ENCODE measurements at regions not wholly inside any gene's neighbourhood (a gene's known extent, or its start where the extent isn't known, plus 50 kb on each side); places are given as distances from the start of the nearest gene placed in this dataset.

DNA sequence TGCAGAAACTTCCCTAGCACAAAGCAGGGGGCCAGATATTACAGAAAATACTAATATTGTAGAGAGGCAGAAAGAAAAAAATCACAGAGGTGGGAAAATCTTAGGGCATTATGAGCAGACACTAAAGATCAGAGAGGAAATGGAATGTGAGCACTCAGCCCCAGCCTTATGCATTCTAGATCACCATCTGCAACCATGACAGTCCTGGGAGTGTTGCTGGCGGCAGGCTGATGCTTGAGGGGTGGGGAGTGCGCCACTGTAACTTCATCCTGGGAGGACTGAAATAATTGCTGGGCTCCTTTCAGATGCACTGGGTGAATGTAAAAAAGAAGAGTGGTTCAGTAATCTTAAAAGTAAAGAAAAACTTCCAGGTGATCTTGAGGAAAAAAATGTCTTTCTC is 427.6 kb upstream of the SEMA6D start:
- DNase-seq = no peak

DNA sequence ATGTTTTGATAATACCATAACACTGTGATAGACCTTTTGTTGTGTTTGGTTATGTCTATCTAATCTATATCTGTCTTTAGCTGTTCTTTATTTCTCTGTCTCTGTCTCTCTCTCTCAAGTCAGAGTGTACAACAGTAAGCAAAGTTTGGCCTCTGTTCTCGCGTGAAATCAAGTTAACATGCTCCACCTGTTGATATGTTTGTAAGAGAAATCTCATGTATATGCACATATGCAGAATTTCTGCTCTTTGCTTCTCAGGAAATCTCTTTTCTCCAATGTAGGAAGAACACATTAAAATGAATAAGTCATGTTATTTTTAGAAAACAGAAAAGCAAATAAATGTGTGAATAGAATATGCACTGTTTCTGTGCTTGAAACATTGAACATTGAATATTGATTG is 425.5 kb upstream of the SEMA6D start:
- DNase-seq = no peak

DNA sequence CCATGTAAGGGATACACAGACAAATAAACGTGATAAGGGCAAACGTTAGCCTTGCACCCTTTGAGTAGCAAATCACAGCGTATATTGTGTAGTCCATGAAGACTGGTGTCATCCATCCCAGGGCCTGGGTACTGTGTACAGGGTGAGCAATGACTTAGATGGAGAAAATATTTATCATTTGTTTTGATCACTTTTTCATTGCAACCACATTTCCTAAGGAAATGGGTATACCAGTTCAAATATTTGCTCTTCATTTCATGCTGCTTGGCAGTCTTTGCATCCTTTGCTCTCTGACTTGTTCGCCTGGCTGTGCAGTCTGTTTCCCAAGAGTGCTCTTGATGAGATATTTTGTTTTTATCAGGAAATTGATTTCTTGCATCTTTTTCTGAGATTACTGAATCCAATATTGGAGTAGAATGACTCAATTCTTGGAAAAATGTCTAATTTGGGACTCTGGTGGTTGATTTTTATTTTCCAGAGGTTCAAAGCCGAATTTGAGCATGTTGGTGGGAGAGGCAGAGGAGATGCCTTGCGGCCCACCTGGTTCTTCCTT is 424.6 kb upstream of the SEMA6D start:
- DNase-seq = no peak

DNA sequence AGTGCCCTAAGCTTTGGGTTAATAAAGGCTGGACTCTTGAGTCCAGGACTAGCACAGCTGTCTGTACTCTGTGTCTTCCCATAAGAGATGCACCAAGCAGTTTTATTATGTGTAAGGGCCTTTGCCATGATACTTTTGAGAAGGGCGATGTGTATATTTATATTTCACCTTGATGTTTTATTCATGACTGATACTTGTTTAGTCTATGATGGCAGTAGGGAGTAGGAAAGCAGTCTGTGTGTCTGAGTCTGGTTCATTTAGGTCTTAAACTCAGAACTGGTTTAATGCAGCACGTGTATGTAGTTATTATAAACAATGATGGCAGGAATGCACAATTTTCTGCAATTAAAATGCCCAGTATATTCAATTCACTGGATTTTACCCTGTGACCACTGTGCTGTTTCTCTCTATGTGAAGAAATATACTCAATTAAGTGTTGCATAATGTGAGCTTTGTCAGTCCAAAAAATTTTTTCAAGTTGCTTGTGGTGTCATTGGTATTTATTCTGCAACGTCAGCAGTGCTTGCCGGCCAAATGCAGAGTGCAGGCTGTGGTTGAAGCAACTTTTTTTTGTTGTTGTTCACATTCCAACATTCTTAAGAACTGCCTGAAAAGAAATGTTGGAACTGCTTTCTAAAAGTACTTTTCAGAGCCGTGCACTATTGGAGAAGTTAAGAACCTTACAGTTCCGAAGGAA is 423.7 kb upstream of the SEMA6D start:
- DNase-seq = no peak

DNA sequence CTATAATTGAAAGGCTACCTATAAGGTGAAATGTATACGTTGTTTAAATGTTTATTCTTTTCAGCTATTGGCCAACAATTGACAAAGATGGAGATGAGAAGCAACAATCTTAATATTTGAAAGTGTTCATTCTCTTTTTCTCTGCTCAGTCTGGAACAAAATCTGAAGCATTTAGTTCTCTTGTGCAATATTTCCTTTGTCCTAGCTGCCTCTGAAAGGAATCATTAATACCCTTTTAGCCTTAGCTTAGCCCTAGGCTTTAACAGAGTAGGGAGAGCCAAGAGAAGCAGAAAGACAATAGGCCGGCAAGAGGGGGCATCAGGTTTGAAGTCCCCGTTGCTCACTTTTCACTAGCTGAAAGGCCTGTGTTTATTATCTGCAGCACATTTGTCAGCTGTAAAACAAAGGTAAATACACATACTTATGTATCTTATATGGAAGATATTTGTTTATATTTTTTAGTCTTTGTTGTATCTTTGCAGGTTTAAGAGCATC is 422.5 kb upstream of the SEMA6D start:
- DNase-seq = no peak

DNA sequence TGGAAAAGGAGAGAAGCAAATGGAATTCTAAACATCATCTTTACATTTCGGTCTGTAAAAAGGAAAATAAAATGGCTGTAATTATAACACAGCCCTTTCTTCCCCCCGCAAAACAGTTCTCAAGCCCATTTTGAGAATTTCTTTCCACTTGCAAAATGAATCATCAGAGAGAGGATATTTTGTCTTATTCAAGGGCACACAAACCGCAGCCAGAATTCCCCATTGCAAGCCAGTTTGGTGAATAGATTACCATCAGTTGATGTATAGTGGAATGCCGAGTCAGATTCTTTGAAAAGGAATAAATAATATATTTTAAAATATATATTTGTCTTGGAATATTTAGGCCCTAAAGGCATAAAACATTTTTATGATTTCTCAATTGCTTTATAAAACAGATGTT is 420.4 kb upstream of the SEMA6D start:
- no peak for DNase-seq

DNA sequence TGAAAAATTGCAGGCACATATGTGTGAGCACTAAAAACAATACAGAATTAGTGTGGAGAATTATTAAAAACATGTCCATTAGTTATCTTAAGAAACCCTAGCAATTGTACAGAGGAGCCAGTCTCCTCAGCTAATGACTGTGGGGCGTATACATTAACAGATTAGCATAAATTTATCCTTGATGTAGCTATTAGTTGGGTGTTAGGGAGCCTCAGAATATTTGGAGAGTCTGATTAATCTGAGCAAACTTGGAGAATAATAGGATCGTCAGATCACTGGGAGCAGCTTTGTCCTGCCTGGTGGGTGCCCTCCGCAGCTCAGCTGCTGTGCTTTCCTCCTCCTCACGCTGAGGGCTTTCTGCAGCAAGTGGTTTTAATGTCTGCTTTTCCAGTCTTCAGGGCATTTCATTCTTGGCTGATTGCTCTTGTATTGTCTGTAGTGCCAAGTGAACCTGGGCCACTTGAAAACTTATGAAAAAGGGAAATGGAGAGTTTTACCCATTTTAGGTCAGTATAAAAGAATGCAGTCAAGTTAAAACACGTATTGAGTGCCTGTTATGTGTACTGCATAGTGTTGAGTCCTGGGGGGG is 417.4 kb upstream of the SEMA6D start:
- DNase-seq = no peak

DNA sequence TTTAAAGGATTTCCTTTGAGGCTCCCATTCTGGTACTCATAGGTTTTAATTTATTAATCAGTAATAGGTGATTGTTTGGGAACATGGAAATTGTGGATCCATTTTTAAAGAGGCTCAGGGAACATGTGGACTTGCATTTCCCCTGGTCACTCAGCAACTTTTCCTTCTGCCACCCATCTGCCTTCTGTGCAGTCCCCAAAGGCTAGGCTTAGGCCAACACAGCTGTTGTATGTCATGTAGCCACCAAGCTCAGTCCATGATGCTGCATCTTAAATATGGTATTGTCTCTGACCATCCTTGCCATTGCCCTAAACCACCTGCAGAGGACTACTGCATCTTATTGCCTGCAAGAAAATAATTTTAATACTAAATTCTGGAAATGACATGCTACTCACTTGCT is 416.7 kb upstream of the SEMA6D start:
- no peak for DNase-seq

DNA sequence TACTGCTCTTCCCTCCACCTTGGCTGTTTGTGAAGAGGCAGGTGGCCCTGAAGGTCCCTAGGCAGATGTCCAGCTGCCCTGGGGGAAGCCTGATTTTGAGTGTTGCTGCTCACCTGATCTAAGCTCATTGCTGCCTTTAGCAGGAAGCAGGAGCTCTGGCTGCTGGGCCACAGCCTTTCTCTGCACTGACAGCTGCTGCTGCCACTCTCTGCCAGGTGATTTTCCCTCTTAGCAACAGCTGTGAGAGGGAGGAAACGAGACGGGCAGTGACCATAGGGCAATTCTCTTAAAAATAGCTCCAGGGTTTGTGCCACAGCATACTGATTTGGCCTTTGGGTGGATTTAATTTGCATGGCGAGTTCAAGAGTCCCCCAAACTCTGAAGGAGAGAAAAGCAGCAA is 415.8 kb upstream of the SEMA6D start:
- DNase-seq = no peak

DNA sequence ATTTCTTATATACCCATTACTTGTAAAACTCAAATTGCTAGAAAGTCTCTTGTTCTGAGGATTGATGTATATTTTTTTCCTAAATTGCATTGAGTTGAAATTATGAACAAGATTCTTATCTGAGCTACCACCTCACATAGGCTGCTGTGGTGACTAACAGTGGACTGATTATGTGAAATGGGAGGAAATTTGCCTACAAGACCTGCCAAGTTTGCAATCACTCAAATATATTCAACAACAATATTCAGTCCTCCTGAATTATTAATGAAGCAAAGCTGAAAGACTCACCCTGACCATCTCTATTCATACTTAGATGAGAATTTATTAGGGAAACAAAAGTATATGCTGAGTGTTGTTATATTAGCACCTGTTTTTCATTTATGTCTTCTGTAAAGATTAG is 412.6 kb upstream of the SEMA6D start:
- DNase-seq = no peak

DNA sequence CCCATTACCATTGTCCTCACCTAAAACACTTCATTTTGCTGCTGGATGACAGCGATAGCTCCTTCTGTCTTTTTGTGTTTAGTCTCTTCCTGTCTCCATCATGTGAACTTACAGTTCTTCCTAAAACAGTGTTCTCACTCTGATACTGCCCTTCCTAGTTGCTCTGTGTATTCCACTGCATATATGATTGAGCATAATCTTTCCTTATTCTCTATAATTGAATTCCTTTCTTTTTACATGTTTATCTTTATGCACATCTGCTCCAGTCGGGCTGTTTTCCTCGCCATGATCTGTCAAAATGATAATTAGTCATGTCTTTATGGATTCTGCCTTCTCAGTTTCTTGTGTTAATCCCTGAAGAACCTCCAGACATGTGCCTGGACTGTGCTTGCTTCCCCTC is 405.1 kb upstream of the SEMA6D start:
- DNase-seq = no peak

DNA sequence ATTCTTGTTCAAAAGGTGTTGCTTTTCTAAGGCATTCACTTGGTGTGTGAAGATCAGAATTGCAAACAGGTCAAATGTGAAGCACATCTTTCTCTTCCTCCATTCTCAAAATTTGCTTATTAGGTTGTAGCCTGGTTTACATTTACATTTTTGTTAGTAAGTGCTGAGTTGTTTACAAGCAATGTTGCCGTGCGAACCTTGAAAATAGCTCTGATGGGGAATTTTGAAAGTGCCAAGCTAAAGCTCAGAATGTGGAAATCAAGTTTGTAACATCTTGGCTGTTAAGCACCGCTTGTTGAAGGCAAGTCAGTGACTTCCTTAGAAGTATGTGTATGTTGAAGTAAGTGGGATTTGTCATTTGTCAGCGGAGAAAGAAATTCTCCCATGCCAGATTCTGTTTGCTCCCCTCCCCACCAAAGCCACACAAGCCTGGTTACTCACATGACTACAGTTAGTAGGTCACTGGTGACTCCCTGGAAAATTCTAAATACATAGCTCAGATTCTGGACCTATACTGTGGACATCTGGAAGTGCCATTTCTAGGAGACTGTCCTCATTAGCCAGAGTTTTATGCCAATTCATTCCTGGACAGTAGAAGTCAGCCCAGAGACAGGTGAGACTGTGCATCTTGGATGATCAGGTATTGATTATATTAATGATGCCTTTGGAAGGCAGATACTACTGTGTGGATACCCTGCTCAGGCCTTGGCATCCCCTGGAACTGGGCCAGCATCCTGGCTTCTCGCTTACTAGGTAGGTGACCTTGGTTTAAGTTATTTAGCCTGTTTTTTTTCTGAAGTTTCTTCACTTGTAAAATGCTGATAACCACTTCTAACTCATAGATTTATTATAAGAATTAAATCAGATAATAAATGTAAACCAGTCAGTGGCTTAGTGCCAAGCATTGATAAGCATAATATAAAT is 390.6 kb upstream of the SEMA6D start:
- no peak for DNase-seq

DNA sequence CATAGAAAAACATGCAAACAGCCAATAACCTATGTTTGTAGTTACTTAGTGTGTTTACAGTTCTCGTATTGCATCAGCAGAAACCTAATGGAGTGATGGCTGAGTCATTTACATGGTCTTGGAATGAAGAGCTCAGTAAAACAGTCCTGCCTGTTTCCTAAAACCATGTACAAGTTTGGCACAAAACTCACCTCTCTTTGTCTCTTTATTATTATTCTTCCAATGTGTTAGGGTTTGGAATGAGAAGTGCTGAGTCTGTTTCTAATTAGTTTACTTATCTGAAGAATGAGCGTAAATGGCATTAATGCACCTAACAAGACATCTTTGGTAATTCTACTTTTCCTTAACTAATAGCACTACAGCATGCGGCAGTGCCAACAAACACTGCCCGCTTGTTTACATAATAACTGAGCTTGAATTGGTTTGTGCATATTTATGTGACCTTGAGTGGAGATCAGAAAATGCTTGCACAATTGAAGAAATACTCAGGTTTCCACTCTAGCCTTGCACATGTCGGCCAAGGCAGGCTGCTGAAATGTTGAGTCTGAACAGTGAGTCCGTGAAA is 385.4 kb upstream of the SEMA6D start:
- no peak for DNase-seq

DNA sequence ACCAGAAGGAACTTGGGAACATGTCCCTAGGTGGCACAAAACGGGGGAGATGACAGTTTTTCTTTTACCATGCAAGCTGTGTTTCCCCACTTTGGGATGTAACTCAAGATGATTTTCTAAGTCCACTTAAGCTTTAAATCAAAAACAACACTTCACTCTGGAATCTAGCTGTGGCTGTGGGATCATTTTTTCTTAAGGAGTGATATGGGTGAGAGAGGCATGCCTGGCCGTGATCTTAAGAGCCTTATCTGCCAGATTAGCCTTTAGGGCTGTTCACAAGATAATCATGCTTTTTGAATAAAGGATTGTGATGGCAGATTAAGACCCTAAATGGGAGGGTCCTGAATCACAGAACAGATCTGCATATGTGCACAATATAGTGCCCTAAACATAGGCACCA is 384.8 kb upstream of the SEMA6D start:
- DNase-seq = no peak

DNA sequence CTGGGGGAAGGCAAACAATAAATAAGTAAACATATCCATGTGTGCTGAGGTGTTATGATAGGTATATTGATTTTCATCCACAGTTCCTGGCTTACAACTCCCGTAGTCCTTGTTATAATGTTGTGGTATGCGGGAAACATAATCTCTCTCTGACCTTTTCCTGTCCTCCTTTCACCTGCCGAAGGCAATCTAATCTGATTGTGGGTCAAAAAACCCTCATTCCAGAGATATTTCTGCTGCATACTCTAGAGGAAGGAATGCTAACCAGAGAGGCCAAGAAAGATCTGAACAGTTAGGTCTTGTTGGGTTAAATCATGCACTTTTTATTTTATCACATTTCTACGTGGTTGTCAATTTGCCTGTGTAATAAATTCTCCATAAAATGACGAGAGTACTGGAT is 383.6 kb upstream of the SEMA6D start:
- DNase-seq = no peak

DNA sequence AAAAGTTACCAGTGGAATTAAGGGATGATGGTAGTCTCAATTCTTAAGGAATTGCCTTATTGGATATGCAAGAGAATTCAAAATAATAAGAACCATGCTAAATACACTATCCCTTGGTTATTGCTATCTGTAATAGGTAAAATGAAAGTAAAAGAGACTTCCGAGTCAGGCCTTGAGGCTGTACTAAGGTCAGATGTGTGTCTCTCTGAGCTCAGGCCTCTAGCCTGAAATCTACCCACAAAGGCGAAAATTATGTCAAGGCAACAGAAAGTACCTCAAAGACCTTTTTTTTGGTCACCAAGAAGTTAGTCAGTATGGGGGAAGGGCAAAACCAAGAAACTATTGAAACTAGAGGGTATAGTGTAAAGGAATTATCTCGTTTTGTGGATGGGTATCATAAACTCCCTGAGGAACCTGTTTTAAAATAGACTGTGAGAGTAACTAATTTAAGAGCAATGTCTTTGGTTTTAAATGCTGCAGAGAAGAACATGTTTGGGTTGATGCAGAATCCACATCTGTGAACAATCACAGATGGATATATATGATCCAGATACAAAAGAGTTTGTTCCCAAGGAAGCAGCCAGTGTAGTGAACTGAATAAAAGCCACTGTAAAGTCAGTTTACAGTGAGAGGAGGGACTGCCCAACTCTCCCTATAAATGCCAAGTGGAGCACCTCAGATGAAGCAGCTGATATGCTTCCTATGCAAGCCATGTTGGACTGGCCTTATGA is 382.3 kb upstream of the SEMA6D start:
- DNase-seq = no peak

DNA sequence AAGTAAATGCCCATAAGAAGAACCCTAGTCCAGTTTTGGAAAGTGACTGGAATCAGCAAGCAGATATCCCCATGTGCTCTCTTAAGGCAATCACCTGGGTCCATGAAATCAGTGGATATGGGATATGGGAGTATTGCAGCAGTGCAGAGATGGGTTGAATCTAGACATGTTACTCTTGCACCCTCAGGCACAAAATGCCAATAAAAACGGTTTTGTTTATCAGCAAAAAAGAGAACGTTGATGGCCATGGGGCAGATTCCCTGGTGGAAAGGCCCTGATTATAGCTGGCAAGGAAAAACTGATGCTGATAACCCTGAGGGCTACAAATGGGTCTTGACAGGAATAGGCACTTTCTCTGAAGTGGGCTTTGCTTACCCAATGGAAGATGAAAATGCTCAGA is 380.2 kb upstream of the SEMA6D start:
- no peak for DNase-seq

DNA sequence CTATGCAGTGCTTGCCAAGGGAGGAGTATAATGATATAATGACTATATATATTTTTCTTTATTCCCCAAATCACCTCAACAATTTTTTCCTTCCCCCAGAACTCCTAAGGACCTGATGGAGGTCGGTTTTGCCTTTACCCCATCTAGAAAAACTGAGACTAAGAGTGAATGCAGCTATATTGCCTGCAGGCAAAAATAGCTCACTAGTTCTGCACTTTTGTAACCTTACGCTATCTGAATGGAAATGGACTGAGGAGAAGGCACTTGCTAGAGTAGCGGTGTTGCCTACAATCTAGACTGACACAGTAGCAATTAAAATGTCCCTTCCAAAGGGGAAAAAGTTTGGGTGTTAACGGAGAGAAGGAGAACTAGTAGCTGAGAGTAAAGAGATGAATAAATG is 379.5 kb upstream of the SEMA6D start:
- no peak for DNase-seq

DNA sequence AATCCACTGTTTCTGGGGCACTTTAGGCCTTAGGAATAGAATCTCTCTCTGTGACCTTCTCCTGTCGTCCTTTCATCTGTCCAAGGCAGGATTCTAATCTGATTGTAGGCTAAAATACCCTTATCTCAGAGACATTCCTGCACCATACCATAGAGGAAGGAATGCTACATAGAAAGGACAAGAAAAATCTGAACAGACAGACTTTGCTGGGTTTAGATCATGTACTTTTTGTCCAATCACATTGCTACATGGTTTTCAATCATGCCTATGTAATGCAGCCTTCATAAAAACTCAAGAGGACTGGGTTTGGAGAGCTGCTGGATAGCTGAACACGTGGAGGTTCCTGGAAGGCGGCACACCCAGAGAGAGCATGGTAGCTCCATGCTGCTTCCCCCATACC is 378.5 kb upstream of the SEMA6D start:
- DNase-seq = no peak

DNA sequence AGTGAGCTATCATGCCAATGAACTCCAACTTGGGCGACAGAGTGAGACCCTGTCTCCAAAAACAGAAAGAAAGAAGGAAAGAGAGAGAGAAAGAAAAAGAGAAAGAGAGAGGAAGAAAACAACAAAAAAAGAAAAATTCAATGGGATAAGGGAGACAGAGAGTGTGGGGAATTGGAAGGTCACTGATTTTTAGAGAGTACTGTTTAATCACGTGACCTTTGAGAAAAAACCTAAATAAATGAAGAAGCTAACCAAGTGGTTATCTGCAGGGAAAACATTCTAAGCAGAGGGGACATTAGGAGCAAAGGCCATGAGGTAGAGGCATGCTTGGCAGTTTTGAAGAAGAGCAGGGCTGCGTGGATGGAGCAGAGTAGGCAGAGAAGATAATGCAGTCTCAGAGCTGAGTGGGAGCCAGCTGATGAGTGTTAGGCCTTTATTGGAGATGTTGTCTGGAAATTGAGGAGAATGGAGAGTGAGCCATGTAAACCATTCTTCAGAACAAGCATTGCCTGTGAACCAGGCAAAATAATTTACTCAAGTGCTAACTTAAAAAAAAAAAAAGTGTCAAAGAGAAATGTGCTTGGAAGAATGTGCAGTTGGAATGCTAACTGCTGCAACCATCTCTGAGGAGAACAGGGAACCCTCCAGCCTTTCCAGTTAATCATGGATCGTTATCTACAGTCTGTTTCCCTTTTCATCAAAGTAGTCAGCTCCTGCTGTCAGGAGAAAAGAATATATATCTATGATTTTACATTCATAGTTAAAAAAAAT is 377.3 kb upstream of the SEMA6D start:
- no peak for DNase-seq

DNA sequence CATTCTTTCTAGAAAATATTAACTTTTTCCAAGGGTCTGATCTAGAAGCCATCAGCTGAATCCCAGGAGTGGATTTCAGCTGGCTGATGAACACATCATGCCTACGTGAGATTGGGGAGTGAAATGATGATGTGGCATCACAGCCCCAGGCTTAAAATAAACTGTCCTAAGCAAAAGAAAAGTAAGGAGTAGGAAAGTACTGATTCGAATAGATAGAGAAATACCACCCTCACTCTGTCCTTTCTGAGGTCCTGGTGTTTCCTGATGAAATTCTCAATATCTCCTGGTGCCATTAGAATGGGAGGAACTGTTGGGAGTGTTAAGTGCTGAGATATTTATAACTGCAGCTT is 376.8 kb upstream of the SEMA6D start:
- DNase-seq = no peak

DNA sequence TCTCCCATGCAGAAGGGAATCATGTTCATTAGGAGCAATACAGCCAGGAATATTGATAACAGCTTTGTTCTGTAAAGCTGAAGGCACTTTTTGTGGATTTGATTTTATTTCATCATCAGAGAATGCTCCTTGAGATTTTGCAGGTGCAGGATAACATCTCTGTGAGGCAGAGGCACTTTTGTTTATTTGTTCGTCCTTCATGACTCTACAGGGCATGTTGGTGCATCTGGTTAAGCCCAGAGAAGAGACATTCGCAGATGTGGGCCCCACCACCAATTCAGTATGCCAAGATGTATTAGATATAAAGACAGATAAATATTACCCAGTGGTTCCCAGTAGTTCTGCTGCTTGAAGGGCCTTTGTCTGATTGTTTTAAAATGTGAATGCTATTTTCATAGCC is 368.1 kb upstream of the SEMA6D start:
- no peak for DNase-seq

Measured in activated CD4-positive, alpha-beta T cell treated with anti-CD3 and anti-CD28 coated beads, Interleukin-2, amount 50 U/mL, for 48 hours (primary cell).